ENCODE measurements at regions not wholly inside any gene's neighbourhood (a gene's known extent, or its start where the extent isn't known, plus 50 kb on each side); places are given as distances from the start of the nearest gene placed in this dataset.

DNA sequence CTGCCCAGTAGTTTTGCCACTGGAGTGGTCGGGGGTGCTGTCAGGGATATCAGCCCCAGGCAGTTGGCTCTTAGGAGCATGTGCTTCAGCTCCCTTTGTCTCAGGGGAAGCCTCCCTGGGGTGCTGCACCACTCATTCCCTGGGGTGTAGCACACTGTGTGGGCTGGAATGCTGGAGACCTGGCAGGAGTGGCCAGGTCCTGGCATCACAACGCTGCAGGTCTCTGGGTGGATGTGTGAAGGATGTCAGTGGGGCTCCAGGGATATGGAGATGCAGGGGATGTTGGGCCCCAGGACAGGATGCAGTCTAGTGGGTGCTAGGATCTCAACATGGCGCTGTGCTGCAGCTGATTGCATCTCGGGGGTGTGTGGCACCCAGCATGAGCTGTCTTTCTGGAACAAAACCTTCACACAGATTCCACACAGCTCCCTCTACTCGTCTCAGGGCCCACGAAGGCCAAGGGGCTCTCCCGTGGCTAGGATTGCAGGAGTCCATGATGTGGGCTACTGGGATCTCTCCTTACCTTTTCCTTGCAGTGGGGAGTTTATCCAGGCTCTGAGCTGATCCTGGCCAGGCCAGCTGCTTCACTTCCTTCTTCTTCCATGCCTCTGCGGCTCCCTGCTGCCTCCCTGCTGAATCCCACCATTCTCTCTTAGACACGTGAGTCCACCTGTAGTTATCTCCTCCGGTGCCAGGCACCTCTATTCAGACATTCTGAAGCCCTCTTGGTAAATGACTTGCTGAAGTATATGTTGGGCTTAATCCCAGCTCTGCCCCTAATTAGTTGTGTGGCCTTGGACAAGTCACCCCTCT, 295.1 kb downstream of the RPS24 start:
- Histone ChIP-seq H3K27ac (no peak overlapping the region), H3K36me3 (no peaks in the 10 kb centered on the region), H3K9me3 (no peaks in the 10 kb centered on the region), H3K4me1 (peaks cover 0 to 3% of the 10 kb centered on the region in 2 donors), H3K27me3 (no peaks in the 10 kb centered on the region), H3K4me3 (replicated peaks in 1 of 3) (no peak overlapping the region)
- no peak for TF ChIP-seq POLR2A (IDR thresholded peaks at IDR 0.05)
- TF ChIP-seq, protein P1, sequence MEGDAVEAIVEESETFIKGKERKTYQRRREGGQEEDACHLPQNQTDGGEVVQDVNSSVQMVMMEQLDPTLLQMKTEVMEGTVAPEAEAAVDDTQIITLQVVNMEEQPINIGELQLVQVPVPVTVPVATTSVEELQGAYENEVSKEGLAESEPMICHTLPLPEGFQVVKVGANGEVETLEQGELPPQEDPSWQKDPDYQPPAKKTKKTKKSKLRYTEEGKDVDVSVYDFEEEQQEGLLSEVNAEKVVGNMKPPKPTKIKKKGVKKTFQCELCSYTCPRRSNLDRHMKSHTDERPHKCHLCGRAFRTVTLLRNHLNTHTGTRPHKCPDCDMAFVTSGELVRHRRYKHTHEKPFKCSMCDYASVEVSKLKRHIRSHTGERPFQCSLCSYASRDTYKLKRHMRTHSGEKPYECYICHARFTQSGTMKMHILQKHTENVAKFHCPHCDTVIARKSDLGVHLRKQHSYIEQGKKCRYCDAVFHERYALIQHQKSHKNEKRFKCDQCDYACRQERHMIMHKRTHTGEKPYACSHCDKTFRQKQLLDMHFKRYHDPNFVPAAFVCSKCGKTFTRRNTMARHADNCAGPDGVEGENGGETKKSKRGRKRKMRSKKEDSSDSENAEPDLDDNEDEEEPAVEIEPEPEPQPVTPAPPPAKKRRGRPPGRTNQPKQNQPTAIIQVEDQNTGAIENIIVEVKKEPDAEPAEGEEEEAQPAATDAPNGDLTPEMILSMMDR (IDR thresholded peaks at IDR 0.05) = no peak
- WGBS, 2 donors = 90 to 95% methylated on average over 9 to 10 of the region's 10 CpGs
- intact Hi-C loops (cut with DNase I) = no loop called here
- no peak for DNase-seq

DNA sequence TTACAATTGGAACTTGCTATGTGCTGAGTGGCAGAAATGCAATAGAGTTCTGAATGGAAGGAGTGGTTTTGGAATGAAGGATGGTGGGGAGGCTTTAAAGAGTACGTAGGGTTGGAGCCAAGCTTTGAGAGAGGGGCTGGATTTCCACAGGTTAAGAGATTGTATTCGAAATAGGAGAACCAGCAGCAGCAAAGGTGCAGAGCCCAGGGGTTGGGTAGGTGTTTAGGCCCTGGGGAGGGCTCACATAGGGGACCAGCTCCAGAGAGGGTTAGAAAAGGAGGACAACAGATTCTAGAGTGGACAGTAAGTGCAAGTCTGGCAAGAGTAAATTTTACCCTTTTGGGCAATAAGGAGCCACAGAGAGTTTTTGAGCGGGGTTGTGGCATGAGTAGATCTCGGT, 297.2 kb downstream of the RPS24 start:
- Histone ChIP-seq H3K36me3 (no peaks in the 10 kb centered on the region), H3K9me3 (no peaks in the 10 kb centered on the region), H3K27ac (no peak overlapping the region), H3K27me3 (no peaks in the 10 kb centered on the region), H3K4me3 (replicated peaks in 1 of 3) (no peak overlapping the region), H3K4me1 (peaks cover 0 to 12% of the 10 kb centered on the region in 2 donors)
- no peak for DNase-seq
- TF ChIP-seq, protein P1 (IDR thresholded peaks at IDR 0.05) = no peak
- TF ChIP-seq POLR2A (IDR thresholded peaks at IDR 0.05) = no peak
- intact Hi-C loops (cut with DNase I) = no loop called here
- WGBS, 2 donors = 90 to 95% methylated on average over 4 of the region's 4 CpGs

DNA sequence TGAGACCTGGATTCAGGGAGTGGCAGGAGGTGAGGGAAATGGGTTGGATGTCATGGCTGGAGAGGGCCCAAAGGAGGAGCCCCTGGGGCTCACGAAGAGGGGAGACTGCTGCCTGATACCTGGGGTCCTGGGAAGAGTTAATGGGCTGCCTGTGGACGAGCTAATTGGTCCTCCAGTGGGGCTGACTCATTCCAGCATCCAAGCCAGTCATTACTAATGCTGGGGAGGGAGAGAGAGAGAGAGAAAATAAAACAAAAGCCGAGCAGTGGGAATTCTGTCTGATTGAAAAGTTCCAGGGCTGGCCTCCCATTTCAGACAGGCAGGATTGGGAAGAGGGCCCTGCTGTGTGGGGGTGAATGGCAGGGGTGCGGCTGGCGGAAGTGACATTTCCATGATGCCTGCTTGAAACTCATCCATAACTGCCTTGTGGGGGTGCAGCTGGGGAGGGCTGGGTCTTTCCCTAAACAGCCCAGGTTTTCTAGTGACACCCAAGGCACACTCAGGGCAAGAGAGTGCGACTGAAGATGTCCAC, 297.8 kb downstream of the RPS24 start:
- Histone ChIP-seq H3K4me1 (peaks cover 0 to 18% of the 10 kb centered on the region in 2 donors), H3K27ac (no peak overlapping the region)
- no peak for DNase-seq

DNA sequence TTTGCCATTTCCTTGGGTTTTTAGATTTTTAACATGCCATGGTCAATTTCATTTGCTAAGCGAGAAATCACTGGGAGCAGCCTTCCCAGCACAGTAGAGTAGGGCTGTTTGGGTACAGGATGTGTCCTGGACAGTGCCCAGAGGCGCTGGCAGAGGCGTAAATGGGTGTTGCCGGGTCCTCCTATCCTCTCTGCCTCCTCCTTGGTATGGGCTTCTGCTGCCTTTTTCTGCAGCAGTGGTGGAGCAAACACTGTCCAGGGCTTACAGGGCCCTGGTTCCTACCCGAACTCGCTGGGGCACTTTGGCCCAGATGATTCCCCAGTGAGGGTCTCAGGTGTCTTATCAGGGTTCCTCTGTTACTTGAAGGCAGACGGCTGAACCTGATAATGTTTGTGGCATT, 298.3 kb downstream of the RPS24 start:
- Histone ChIP-seq H3K36me3 (no peaks in the 10 kb centered on the region), H3K27ac (no peak overlapping the region), H3K27me3 (no peaks in the 10 kb centered on the region), H3K4me1 (peaks cover 0 to 20% of the 10 kb centered on the region in 2 donors), H3K4me3 (replicated peaks in 1 of 3) (no peak overlapping the region), H3K9me3 (no peaks in the 10 kb centered on the region)
- 86 to 96% methylated on average over 7 of the region's 7 CpGs for WGBS, 2 donors
- DNase-seq = no peak
- TF ChIP-seq, protein P1 (IDR thresholded peaks at IDR 0.05) = no peak
- TF ChIP-seq POLR2A (IDR thresholded peaks at IDR 0.05) = no peak
- intact Hi-C loops (cut with DNase I) = no loop called here

More for the DNA sequence above, 297.8 kb downstream of the RPS24 start:
- Histone ChIP-seq H3K36me3 (no peaks in the 10 kb centered on the region), H3K4me3 (replicated peaks in 1 of 3) (no peak overlapping the region), H3K9me3 (no peaks in the 10 kb centered on the region), H3K27me3 (no peaks in the 10 kb centered on the region)
- intact Hi-C loops (cut with DNase I) = no loop called here
- no peak for TF ChIP-seq POLR2A (IDR thresholded peaks at IDR 0.05)
- TF ChIP-seq, protein P1 (IDR thresholded peaks at IDR 0.05) = no peak
- 72 to 82% methylated on average over 6 of the region's 6 CpGs for WGBS, 2 donors

DNA sequence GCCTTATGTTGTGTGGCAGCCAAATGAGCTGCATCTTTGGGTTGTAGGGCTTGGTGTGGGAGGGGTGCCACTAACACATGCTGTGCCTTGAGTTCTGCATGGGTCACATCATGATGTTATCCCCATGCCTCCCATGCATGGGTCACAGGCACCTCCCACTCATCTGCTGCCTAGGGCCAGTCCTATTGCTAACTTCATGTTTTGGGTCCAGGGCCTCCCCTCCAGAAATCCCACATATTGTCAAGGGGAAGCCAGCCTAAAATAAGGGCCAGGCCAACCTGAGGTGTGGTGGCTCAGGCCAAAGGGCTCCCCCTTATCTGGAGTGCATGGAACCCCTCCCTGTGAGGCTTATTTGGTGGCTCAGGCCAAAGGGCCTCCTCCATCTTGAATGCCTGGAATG, 299.0 kb downstream of the RPS24 start:
- H3K27me3 ChIP-seq = no peaks in the 10 kb centered on the region
- H3K27ac ChIP-seq = no peak overlapping the region
- no peaks in the 10 kb centered on the region for H3K9me3 ChIP-seq
- H3K4me1 ChIP-seq = peaks cover 0 to 20% of the 10 kb centered on the region in 2 donors
- TF ChIP-seq, protein P1 (IDR thresholded peaks at IDR 0.05) = no peak
- TF ChIP-seq POLR2A (IDR thresholded peaks at IDR 0.05) = no peak
- H3K36me3 ChIP-seq = no peaks in the 10 kb centered on the region
- DNase-seq = no peak
- intact Hi-C loops (cut with DNase I) = no loop called here
- H3K4me3 ChIP-seq (replicated peaks in 1 of 3) = no peak overlapping the region

All from thyroid gland (tissue), 4 donors.